ENCODE measurements at regions not wholly inside any gene's neighbourhood (a gene's known extent, or its start where the extent isn't known, plus 50 kb on each side); places are given as distances from the start of the nearest gene placed in this dataset.

DNA sequence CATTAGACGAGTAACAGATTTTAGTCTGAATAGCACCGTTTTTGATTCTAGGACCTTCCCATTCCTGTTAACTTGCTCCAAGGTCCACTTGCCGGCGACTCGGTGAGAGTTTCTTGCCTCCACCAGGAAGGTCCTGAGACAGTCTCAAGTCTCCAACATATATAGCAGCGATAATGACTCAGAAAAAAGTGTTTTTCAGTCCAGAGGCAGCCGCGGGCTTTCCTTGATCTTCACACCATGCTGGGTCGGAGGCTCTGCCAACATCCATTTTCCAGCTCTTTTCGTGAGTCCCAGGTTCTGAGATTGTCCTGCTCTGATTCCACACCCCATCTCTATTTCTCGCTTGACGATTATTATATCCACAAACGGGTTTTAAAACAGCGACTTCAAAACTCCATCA is 170.5 kb downstream of the GPX5 start:
- peaks cover 5% of the 10 kb centered on the region for H3K4me1 Mint-ChIP-seq (ENCODE audit: unreplicated experiment)
- TF ChIP-seq, protein P1, sequence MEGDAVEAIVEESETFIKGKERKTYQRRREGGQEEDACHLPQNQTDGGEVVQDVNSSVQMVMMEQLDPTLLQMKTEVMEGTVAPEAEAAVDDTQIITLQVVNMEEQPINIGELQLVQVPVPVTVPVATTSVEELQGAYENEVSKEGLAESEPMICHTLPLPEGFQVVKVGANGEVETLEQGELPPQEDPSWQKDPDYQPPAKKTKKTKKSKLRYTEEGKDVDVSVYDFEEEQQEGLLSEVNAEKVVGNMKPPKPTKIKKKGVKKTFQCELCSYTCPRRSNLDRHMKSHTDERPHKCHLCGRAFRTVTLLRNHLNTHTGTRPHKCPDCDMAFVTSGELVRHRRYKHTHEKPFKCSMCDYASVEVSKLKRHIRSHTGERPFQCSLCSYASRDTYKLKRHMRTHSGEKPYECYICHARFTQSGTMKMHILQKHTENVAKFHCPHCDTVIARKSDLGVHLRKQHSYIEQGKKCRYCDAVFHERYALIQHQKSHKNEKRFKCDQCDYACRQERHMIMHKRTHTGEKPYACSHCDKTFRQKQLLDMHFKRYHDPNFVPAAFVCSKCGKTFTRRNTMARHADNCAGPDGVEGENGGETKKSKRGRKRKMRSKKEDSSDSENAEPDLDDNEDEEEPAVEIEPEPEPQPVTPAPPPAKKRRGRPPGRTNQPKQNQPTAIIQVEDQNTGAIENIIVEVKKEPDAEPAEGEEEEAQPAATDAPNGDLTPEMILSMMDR (conservative IDR thresholded peaks at IDR 0.05) = no peak
- peaks cover 5% of the 10 kb centered on the region for H3K36me3 Mint-ChIP-seq
- H3K9me3 Mint-ChIP-seq = no peaks in the 10 kb centered on the region
- peaks cover 82% of the 10 kb centered on the region for H3K27me3 Mint-ChIP-seq
- H3K27ac Mint-ChIP-seq = no peak overlapping the region
- no peak for DNase-seq (ENCODE audit: extremely low spot score, unreplicated experiment)
- no peak overlapping the region for H3K4me3 Mint-ChIP-seq

GRCh38 chr6:28696682-28697081 is 171.0 kb downstream of the GPX5 start:
- peaks cover 5% of the 10 kb centered on the region for H3K36me3 Mint-ChIP-seq
- H3K9me3 Mint-ChIP-seq = no peaks in the 10 kb centered on the region
- H3K27ac Mint-ChIP-seq = no peak overlapping the region
- no peak overlapping the region for H3K4me3 Mint-ChIP-seq
- no peak for DNase-seq (ENCODE audit: extremely low spot score, unreplicated experiment)
- peaks cover 81% of the 10 kb centered on the region for H3K27me3 Mint-ChIP-seq
- peaks cover 5% of the 10 kb centered on the region for H3K4me1 Mint-ChIP-seq (ENCODE audit: unreplicated experiment)
- TF ChIP-seq, protein P1 (conservative IDR thresholded peaks at IDR 0.05) = no peak

DNA sequence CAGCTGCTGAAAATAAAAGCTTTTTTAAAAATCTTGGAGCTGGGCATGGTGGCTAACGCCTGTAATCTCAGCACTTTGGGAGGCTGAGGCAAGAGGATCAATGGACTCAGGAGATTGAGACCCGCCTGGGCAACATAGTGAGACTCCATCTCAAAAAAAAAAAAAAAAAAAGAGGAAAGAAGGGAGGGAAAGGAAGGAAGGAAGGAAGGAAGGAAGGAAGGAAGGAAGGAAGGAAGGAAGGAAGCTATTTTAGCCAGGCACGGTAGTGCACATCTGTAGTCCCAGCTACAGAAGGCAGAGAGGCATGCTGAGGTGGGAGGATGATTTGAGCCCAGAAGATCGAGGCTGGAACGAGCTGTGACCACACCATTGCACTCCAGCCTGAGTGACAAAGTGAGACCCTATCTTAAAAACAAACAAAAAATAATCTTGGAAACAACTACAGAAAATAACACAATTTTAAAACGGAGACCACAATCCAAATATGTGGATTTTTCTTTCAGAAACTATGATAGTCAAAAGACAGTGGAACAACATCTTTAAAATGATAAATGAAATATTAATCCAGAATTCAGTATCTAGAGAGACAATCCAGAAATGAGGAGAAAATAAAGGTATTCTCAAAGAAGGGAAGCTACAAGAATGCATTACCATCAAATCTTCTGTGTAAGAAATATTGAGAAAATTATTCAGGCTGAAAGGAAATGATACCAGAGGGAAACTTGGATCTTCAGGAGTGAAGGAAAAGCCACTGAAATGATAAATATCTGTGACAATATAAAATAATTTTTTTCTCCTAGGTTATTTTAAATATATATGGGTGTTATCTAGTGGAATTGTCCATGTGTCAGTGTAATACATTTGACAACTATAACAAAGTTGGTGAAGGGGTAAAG is 182.0 kb downstream of the GPX5 start:
- Mint-ChIP-seq H3K4me1 (ENCODE audit: unreplicated experiment) (no peaks in the 10 kb centered on the region), H3K9me3 (peaks cover 11% of the 10 kb centered on the region), H3K27me3 (peaks cover 64% of the 10 kb centered on the region), H3K27ac (no peak overlapping the region), H3K4me3 (peak overlapping the region; percentile 91), H3K36me3 (no peaks in the 10 kb centered on the region)
- DNase-seq (ENCODE audit: extremely low spot score, unreplicated experiment) = no peak
- TF ChIP-seq, protein P1 (conservative IDR thresholded peaks at IDR 0.05) = no peak

DNA sequence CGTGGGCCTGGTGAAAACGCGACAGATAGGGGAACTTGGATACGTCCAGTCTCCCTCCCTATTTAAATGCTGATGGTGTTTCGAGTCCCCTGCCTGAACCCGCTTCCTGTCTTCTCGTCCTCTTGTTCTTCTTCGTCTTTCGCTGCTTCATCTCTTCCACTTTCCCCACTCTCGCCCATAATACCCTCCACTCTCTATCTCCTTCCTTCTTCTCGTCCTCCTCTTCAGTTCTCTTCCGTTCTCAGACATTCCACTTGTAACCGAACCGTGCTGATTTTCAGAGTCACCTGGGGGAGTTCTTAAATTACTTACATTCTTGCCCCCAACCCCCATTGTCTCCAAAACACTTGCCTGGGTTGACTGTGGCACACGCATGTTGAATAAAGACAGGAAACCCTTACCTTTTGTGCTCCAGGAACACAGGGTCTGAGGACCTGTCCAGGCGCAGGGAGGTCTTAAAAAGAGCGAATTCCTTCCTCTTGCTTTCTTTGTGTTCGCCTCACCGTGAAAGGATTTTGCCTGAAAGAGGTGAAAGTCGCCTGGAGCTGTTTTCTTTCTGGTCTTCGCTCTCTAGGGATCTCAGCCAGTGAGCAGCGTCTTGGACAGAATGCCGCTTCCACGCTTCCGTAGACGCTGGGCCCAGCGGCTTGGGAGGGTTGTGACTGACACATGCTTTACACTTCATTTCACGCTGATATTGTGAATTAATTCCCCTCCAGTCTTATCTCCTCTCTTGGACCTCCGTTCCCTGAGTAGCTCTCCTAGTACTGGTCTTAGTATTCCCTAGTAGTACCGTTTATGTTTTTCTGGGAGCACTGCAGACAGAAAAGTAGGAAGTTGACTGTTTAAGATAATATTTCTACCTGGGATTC is 184.0 kb downstream of the GPX5 start:
- TF ChIP-seq, protein P1 (conservative IDR thresholded peaks at IDR 0.05) = no peak
- no peak for DNase-seq (ENCODE audit: extremely low spot score, unreplicated experiment)
- peak overlapping the region; percentile 49 for H3K27ac Mint-ChIP-seq
- no peaks in the 10 kb centered on the region for H3K4me1 Mint-ChIP-seq (ENCODE audit: unreplicated experiment)
- H3K4me3 Mint-ChIP-seq = peak overlapping the region; percentile 91
- peaks cover 11% of the 10 kb centered on the region for H3K9me3 Mint-ChIP-seq
- H3K36me3 Mint-ChIP-seq = no peaks in the 10 kb centered on the region
- peaks cover 62% of the 10 kb centered on the region for H3K27me3 Mint-ChIP-seq

GRCh38 chr6:28710466-28711191 is 184.9 kb downstream of the GPX5 start:
- Mint-ChIP-seq H3K9me3 (peaks cover 11% of the 10 kb centered on the region), H3K4me3 (peak overlapping the region; percentile 91), H3K4me1 (ENCODE audit: unreplicated experiment) (no peaks in the 10 kb centered on the region), H3K36me3 (no peaks in the 10 kb centered on the region), H3K27me3 (peaks cover 71% of the 10 kb centered on the region), H3K27ac (no peak overlapping the region)
- no peak for DNase-seq (ENCODE audit: extremely low spot score, unreplicated experiment)
- TF ChIP-seq, protein P1 (conservative IDR thresholded peaks at IDR 0.05) = no peak

Data from type B pancreatic cell (in vitro differentiated cells).